Body of pancreas (tissue), 4 donors: ENCODE measurements at regions not wholly inside any gene's neighbourhood (a gene's known extent, or its start where the extent isn't known, plus 50 kb on each side); places are given as distances from the start of the nearest gene placed in this dataset.

ENCODE experiments used
- CTCF ChIP-seq, 7 experiments: fragments of 450-650 bp in 4 of 7; fragments of 200-600 bp in 3 of 7; sonication (generic) in 3 of 7; IDR thresholded peaks; one replicate each; pipeline ENCODE4 v1.5.1; 2016 to 2019; ENCODE audit warnings: antibody characterized with exemption in 7 of 7
- POLR2A ChIP-seq, 3 donors: fragments of 450-650 bp; IDR thresholded peaks; one replicate each; pipeline ENCODE4 v1.6.1; 2016; ENCODE audit warnings: antibody characterized with exemption in 3 of 3, mild to moderate bottlenecking in 2 of 3

DNA sequence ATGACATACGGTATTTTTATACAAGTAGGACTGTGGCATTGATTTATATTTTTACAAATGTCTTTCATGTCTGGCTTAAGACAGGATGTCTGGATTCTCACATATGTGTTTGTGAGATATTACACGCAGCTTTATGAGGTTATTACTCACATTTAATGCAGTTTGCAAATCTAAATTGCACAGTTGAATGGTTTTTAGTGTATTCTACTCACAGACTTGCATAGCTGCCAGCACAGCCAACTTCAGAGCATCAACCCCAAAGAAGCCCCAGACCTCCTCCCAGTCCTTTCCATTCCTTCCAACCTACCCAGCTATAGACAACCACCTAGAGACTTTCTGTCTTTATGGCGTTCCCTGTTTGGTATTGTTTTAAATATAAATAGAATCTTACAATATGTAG, 193.8 kb upstream of the SHH start:
- TF ChIP-seq CTCF (IDR thresholded peaks at IDR 0.05): no peak
- no peak for TF ChIP-seq POLR2A (IDR thresholded peaks at IDR 0.05)
